HG03097 (cell line): ENCODE measurements at regions not wholly inside any gene's neighbourhood (a gene's known extent, or its start where the extent isn't known, plus 50 kb on each side); places are given as distances from the start of the nearest gene placed in this dataset.

Experiments
- ATAC-seq: cut with Tn5 transposase; IDR thresholded peaks from one replicate; pipeline ENCODE4 v1.9.1; 2021; ENCODE audit not compliant: unreplicated experiment, low FRiP score

DNA sequence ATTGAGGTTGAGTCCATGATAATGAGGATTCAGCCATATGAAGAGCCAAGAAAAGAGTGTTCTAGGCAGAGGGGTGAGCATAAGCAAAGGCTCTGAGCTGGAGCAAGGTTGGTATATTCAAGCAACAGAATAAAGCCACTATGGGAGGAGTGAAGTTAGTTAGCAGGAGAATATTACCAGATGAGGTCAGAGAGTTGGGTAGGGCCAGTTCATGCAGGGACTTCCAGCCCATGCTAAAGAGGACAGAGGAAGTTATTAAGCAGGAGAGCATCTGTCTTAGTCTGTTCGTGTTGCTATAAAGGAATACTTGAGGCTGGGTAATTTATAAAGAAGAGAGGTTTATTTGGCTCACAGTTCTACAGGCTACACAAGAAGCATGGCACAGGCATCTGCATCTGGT is 57.1 kb upstream of the ATG10 start:
- ATAC-seq = no peak

GRCh38 chr5:81912933-81913332 is 58.9 kb upstream of the ATG10 start:
- no peak for ATAC-seq

DNA sequence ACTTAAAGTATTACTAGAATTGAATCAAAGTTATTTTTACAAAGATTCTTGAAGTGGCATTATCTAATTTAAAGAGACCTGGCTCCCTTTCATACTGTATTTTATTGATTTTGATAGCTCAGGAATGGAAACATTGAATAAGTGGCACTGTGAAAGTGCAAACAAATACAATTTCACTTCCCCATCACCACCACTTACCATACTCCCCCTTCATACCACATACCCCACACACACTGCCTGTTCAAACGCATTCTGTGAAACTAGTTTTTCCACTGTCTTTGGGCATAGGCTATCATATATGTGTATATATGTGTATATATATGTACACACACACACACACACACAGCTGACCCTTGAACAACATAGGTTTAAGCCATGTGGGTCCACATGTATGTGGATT is 62.1 kb upstream of the ATG10 start:
- ATAC-seq = no peak

DNA sequence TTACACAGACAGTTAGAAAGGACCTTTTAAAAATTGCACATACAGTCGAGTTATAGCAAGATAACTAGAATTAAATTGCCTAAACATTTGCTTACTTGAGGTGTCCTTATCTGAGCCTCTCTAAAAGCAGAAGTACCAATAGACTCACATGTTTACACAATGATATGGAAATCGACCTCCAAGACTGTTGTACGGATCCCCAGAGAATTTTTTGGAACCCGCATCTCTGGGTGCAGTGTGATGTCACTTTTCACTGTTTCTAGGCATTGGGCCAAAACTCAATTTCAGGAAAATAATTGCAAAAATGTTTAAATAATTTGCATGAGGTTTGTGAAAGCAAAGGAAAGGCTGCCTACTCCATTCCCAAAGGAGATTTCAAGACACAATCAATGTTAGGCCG is 63.1 kb upstream of the ATG10 start:
- ATAC-seq = no peak

GRCh38 chr5:81908044-81908443 is 63.8 kb upstream of the ATG10 start:
- no peak for ATAC-seq

GRCh38 chr5:81907012-81907635 is 64.7 kb upstream of the ATG10 start:
- ATAC-seq = no peak

DNA sequence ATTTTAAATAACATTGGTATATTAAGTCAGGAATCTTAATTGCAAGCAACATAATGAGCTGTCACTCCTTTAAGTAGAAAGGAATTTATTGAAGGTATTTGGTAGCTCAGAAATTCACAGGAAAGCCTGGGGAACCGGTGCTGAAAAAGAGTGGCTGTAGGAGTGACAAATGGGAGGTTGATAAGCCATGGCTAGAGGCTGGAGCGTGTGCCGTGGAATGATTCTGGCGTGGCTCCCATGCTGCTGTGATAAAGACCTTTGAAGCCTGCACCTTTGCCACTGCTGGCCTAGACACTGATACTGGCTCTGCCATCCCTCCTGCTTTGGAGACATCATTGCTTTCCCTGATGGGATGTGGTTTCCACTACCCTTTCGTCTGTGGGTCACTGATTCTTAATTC is 65.7 kb upstream of the ATG10 start:
- ATAC-seq = no peak

- no peak for ATAC-seq
Observed at GRCh38 chr5:81904861-81905260, 67.0 kb upstream of the ATG10 start.

DNA sequence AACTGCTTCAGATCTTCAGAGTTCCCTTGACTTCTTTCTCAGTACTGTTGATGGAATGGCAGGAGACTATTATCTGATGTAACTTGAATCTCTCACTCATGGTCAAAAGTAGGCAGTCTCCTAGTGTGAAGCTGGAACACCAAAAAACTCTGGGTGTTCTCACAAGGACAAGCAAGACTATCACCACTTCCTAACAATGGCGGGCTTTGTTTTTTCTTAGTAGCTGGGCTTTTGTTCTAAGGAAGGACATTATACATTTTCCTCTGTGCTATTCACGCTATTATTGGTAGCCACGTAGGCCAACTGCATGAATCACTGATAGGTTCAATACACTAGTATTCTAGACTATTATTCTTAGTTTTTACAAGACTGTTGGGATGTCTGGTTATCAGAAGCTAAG is 67.7 kb upstream of the ATG10 start:
- no peak for ATAC-seq

- no peak for ATAC-seq
Observed at GRCh38 chr5:81901586-81901985, 70.2 kb upstream of the ATG10 start.

DNA sequence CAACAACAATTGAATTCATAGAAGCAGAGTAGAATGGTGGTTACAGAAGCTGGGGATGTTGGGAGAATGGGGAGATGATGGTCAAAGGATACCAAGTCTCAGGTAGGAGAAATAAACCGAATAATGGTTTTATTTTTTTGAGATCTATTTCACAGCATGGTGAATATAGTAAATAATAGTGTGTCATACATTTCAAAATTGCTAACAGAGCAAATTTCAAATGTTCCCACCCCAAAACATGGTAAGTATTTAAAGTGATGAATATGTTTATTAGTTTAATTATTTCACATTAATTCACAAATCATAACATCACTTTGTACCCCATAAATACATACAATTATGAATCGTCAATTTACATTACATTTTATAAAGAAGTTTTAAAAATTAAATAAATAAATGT is 72.7 kb upstream of the ATG10 start:
- ATAC-seq = no peak

GRCh38 chr5:81898403-81898802 is 73.4 kb upstream of the ATG10 start:
- ATAC-seq = no peak

DNA sequence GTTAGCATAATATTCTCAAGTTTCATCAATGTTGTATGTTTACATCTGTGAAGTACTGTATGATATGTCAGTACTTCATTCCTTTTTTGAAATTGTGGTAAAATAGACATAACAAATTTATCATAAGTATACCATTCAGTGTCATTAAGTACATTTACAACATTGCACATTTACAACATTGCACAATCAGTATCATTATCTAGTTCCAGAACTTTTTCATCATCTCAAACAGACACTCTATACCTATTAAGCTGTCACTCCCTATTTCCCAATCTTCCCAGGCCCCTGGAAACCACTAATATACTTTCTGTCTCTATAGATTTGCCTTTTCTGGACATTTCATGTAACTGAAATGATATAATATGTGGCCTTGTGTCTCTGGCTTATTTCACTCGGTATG is 75.1 kb upstream of the ATG10 start:
- no peak for ATAC-seq

GRCh38 chr5:81895307-81895706 is 76.5 kb upstream of the ATG10 start:
- no peak for ATAC-seq

DNA sequence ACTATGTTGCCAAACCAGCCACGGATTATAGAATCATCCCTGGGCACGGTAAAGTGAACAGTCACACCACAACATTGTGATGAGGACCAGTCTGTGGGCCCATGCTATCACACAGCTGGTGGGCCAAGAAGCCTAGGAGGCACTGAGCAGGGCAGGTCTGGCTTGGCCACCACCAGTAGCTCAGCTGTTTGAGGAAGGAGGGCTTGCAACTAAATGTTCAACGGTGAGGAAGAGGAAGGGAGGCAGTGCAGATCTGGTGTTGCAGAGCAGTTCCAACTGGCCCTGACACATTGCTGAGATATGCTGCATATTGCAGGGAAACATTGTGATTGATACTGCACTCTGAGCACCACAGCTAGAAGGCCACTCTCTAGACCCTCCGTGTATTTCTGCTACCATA is 77.9 kb upstream of the ATG10 start:
- ATAC-seq = no peak

GRCh38 chr5:81884871-81885270 is 87.0 kb upstream of the ATG10 start:
- no peak for ATAC-seq

- no peak for ATAC-seq
Observed at GRCh38 chr5:81883371-81883770, 88.5 kb upstream of the ATG10 start.

- no peak for ATAC-seq
Observed at GRCh38 chr5:81881595-81881994, 90.2 kb upstream of the ATG10 start.

GRCh38 chr5:81879936-81880335 is 91.9 kb upstream of the ATG10 start:
- no peak for ATAC-seq

DNA sequence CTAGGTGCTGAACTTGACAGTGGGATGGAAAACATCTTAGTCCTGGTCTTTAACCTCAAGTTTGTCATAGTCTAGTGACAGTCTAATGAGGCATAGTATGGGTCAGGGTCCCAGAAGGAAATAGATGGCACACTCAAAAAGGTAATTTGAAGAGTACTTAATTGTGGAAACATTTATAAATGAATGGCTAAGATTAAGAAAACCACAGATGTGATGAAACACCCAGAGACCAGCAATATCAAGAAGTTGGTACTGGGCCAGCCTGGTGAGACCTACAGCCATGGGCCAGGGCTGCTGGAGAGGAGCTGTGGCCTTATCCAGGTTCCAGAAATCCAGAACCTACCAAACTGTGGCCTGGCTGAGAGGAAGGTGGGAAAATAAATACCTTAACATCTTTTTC is 93.5 kb upstream of the ATG10 start:
- no peak for ATAC-seq

DNA sequence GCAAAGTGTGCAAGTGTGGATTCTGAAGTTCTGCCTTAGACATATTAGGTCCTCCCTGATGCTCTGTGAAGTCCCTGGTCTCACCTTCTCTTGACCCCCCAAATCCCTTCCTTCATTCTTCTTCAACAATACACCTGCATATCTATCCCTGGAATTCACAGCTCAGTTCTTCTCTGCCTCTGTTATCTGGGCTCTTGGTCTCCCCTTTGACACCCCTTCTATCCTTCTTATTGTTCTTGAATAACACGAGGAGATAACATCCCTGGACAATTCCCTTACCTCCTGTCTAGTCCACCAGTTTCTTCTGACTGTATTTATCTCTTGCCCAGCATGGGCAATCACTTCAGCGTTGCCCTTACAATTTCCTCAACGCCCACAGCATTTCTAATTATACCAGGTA is 104.8 kb upstream of the ATG10 start:
- ATAC-seq = no peak

- no peak for ATAC-seq
Observed at GRCh38 chr5:81860778-81861177, 109.9 kb upstream of the SSBP2 start.

- no peak for ATAC-seq
Observed at GRCh38 chr5:81859624-81860023, 108.7 kb upstream of the SSBP2 start.
